ENCODE measurements at regions not wholly inside any gene's neighbourhood (a gene's known extent, or its start where the extent isn't known, plus 50 kb on each side); places are given as distances from the start of the nearest gene placed in this dataset.
"Not testable (repeated sequence)": the region's sequence is repeated elsewhere in the genome, so short reads cannot be mapped to it uniquely, and the experiment has no call there.

GRCh38 chr13:21228738-21229137, 52.3 kb downstream of the MRPL57 start:
- DNase-seq, result no peak

GRCh38 chr13:21229241-21230024, 53.0 kb downstream of the MRPL57 start:
- DNase-seq, result no peak

GRCh38 chr13:21230516-21230915, 54.1 kb downstream of the MRPL57 start:
- no peak for DNase-seq

- peak in 1 of 3 experiments; percentile 13 for DNase-seq
These were observed 55.0 kb downstream of the MRPL57 start for GRCh38 chr13:21231426-21231940.

GRCh38 chr13:21232196-21232595, 55.7 kb downstream of the MRPL57 start:
- DNase-seq, result no peak

- DNase-seq, result no peak
These were observed 56.1 kb downstream of the MRPL57 start for GRCh38 chr13:21232599-21232998.

- DNase-seq, result no peak
These were observed 56.6 kb downstream of the MRPL57 start for GRCh38 chr13:21233086-21233485.

GRCh38 chr13:21234526-21234925, 58.1 kb downstream of the MRPL57 start:
- peak; percentile 19 to 72 (median 41) for DNase-seq

- DNase-seq, result peak in 2 of 3 experiments; percentile 21 to 37
These were observed 58.7 kb downstream of the MRPL57 start for GRCh38 chr13:21235174-21235573.

- DNase-seq, result no peak
These were observed 60.6 kb downstream of the MRPL57 start for GRCh38 chr13:21237081-21237480.

GRCh38 chr13:21238267-21238666, 61.8 kb downstream of the MRPL57 start:
- DNase-seq, result no peak

- DNase-seq, result no peak
These were observed 64.1 kb downstream of the MRPL57 start for GRCh38 chr13:21240586-21240985.

GRCh38 chr13:21242236-21242635, 65.8 kb downstream of the MRPL57 start:
- DNase-seq, result peak in 1 of 3 experiments; percentile 28

- peak; percentile 60 to 86 (median 75) for DNase-seq
These were observed 66.8 kb downstream of the MRPL57 start for GRCh38 chr13:21243045-21243897.

GRCh38 chr13:21243898-21244184, 67.4 kb downstream of the MRPL57 start:
- DNase-seq, result not testable (repeated sequence)

- no peak for DNase-seq
These were observed 70.4 kb downstream of the MRPL57 start for GRCh38 chr13:21246761-21247452.

- peak in 1 of 3 experiments; percentile 2 for DNase-seq
These were observed 79.9 kb downstream of the MRPL57 start for GRCh38 chr13:21256351-21256761.

GRCh38 chr13:21256891-21257290, 80.4 kb downstream of the MRPL57 start:
- no peak for DNase-seq

GRCh38 chr13:21259571-21260455, 83.4 kb downstream of the MRPL57 start:
- no peak for DNase-seq

GRCh38 chr13:21260561-21261290, 84.3 kb downstream of the MRPL57 start:
- not testable (repeated sequence) for DNase-seq

- not testable (repeated sequence) for DNase-seq
These were observed 85.2 kb downstream of the MRPL57 start for GRCh38 chr13:21261487-21262216.

Measured in NCI-H1417 (cell line).